Naive thymus-derived CD4-positive, alpha-beta T cell (primary cell): ENCODE measurements at regions not wholly inside any gene's neighbourhood (a gene's known extent, or its start where the extent isn't known, plus 50 kb on each side); places are given as distances from the start of the nearest gene placed in this dataset.

Experiments
- ATAC-seq: fragments of 150-1000 bp; cut with Tn5 transposase; 2 replicates; pipeline ENCODE4 v1.10.0; 2021; ENCODE audit warnings: mild to moderate bottlenecking, moderate library complexity
- CTCF ChIA-PET: fragments of 350-600 bp; sonication (Branson Sonifier 250); formaldehyde crosslinking; loops from one replicate; lab custom pipeline; 2021; ENCODE audit warnings: antibody characterized with exemption; lab: Charles Lee
- POLR2A ChIA-PET: fragments of 350-600 bp; sonication (Branson Sonifier 250); formaldehyde crosslinking; loops from one replicate; lab custom pipeline; 2021; ENCODE audit warnings: antibody characterized with exemption, inconsistent platforms; lab: Charles Lee
- DNase-seq, 9 donors: peaks; one replicate each; pipeline versions ENCODE4 v3.0.0 to v3.0.0-alpha.2; 2020 to 2022; ENCODE audit warnings: mixed read lengths in 1 of 9
- H3K27ac ChIP-seq: one replicate; pipeline ENCODE4 v1.7.0; 2013; ENCODE audit warnings: mild to moderate bottlenecking, low read depth, low read length, moderate library complexity
- H3K27me3 ChIP-seq, 2 donors: one replicate each; pipeline ENCODE4 v1.7.0; 2013; ENCODE audit warnings: low read length in 2 of 2, mild to moderate bottlenecking in 2 of 2, moderate library complexity in 2 of 2; ENCODE audit not compliant: control insufficient read depth in 2 of 2, insufficient read depth in 2 of 2
- H3K36me3 ChIP-seq, 3 experiments: 1 replicate in 2 of 3; 2 replicates in 1 of 3; pipeline ENCODE4 v1.7.0; 2013; ENCODE audit warnings: low read length in 3 of 3, mild to moderate bottlenecking in 3 of 3, moderate library complexity in 1 of 3; ENCODE audit not compliant: insufficient read depth in 3 of 3, control insufficient read depth in 2 of 3
- H3K4me1 ChIP-seq, 2 donors: one replicate each; pipeline ENCODE4 v1.7.0; 2013; ENCODE audit warnings: low read length in 2 of 2, mild to moderate bottlenecking in 2 of 2, moderate library complexity in 1 of 2; ENCODE audit not compliant: control insufficient read depth in 2 of 2, insufficient read depth in 2 of 2
- H3K4me3 ChIP-seq: 2 replicates; pipeline ENCODE4 v1.7.0; 2013; ENCODE audit warnings: mild to moderate bottlenecking, low read length
- H3K9me3 ChIP-seq, 3 experiments: 1 replicate in 2 of 3; 2 replicates in 1 of 3; pipeline ENCODE4 v1.7.0; 2013; ENCODE audit warnings: low read length in 3 of 3; ENCODE audit not compliant: control insufficient read depth in 2 of 3
- H3K27ac Mint-ChIP-seq, 9 donors: one replicate each; pipeline ENCODE4 v1.8.0; 2020 to 2022; ENCODE audit warnings: mixed read lengths in 9 of 9, mild to moderate bottlenecking in 8 of 9, moderate library complexity in 5 of 9, inconsistent platforms in 2 of 9
- H3K27me3 Mint-ChIP-seq, 5 donors: one replicate each; pipeline ENCODE4 v1.8.0; 2021 to 2022; ENCODE audit warnings: mixed read lengths in 5 of 5, mild to moderate bottlenecking in 1 of 5
- H3K36me3 Mint-ChIP-seq, 5 donors: one replicate each; pipeline ENCODE4 v1.8.0; 2020 to 2022; ENCODE audit warnings: mixed read lengths in 5 of 5, mild to moderate bottlenecking in 3 of 5, inconsistent platforms in 1 of 5
- H3K4me1 Mint-ChIP-seq, 7 donors: one replicate each; pipeline ENCODE4 v1.8.0; 2020 to 2022; ENCODE audit warnings: mixed read lengths in 7 of 7, mild to moderate bottlenecking in 3 of 7, inconsistent platforms in 1 of 7
- H3K4me3 Mint-ChIP-seq, 10 donors: one replicate each; pipeline ENCODE4 v1.8.0; 2020 to 2022; ENCODE audit warnings: mild to moderate bottlenecking in 10 of 10, mixed read lengths in 10 of 10, moderate library complexity in 6 of 10, inconsistent platforms in 2 of 10
- H3K9me3 Mint-ChIP-seq, 11 donors: one replicate each; pipeline ENCODE4 v1.8.0; 2020 to 2022; ENCODE audit warnings: mixed read lengths in 11 of 11, mild to moderate bottlenecking in 4 of 11, inconsistent platforms in 1 of 11, moderate library complexity in 1 of 11
- intact Hi-C, 2 donors: fragments of 100-400 bp; cut with micrococcal nuclease; formaldehyde crosslinking; loops; one replicate each; pipeline ENCODE4 v1.15.1; 2023

DNA sequence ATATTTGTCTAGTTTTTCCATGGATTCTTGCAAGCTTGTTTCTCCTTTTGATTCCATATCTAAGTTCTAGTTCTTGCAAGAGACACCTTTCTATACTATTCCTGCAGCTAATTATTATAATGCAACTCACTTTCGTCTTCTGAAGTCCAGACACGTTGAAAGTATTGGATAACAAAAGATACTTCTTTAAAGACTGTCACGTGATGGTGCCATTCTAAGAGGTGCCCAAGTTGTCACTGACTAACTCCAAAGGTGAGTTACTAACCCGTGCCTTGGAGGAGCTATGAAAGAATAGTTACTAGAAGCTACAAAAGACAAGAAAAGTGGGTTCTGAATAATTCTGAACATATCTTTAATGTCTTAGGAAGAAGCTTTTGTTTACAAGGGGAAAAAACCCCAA lies 322.6 kb downstream of the HDGFL1 start:
- Mint-ChIP-seq H3K36me3 (no peaks in the 10 kb centered on the region), H3K27me3 (no peaks in the 10 kb centered on the region), H3K4me3 (no peak overlapping the region), H3K4me1 (no peaks in the 10 kb centered on the region), H3K27ac (no peak overlapping the region), H3K9me3 (peaks cover 0 to 4% (median 0%) of the 10 kb centered on the region in 11 donors)
- H3K27me3 ChIP-seq = no peaks in the 10 kb centered on the region
- DNase-seq (no peak), ATAC-seq (no peak)
- CTCF ChIA-PET = no interaction called here
- H3K36me3 ChIP-seq = no peaks in the 10 kb centered on the region
- intact Hi-C loops = no loop called here
- no peaks in the 10 kb centered on the region for H3K4me1 ChIP-seq
- no peak overlapping the region for H3K27ac ChIP-seq
- no peaks in the 10 kb centered on the region for H3K9me3 ChIP-seq
- H3K4me3 ChIP-seq = no peak overlapping the region
- POLR2A ChIA-PET = interaction anchor here (0.6 kb wide), 1 partner anchor 23 kb away, joined by 3 read pairs; no protein-coding TSS in a partner anchor

GRCh38 chr6:22892452-22892851 lies 323.1 kb downstream of the HDGFL1 start:
- no peaks in the 10 kb centered on the region for H3K36me3 ChIP-seq
- no peaks in the 10 kb centered on the region for H3K27me3 ChIP-seq
- intact Hi-C loops = no loop called here
- Mint-ChIP-seq H3K27ac (no peak overlapping the region), H3K36me3 (no peaks in the 10 kb centered on the region), H3K9me3 (peaks cover 0 to 4% (median 0%) of the 10 kb centered on the region in 11 donors), H3K4me1 (no peaks in the 10 kb centered on the region), H3K4me3 (no peak overlapping the region), H3K27me3 (no peaks in the 10 kb centered on the region)
- no peak for DNase-seq
- POLR2A ChIA-PET = no interaction called here
- ATAC-seq = no peak
- H3K4me3 ChIP-seq = no peak overlapping the region
- H3K27ac ChIP-seq = no peak overlapping the region
- CTCF ChIA-PET = no interaction called here
- H3K4me1 ChIP-seq = no peaks in the 10 kb centered on the region
- no peaks in the 10 kb centered on the region for H3K9me3 ChIP-seq

DNA sequence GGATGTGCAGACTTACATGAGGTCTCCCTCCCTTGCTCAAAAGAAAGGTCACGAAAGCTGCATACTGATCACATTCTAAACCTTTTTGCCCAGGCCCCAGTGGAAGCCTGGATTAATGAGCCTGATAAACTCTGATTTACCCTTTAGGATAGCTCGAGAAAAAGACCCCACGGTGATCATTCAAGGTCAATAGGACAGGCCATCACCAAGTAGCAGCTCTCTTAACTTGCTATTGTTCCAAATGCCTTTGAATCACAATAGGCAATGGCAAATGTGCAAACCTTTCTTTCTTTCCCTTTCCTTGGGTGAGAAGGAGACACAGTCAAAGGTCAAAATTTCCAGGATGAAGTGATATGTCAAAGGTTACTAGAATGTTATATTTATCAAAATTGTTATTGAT lies 327.3 kb downstream of the HDGFL1 start:
- H3K4me3 ChIP-seq = no peak overlapping the region
- intact Hi-C loops = no loop called here
- no peaks in the 10 kb centered on the region for H3K27me3 ChIP-seq
- H3K27ac Mint-ChIP-seq = no peak overlapping the region
- ChIA-PET CTCF (no interaction called here), POLR2A (no interaction called here)
- no peak overlapping the region for H3K4me3 Mint-ChIP-seq
- H3K9me3 Mint-ChIP-seq = peaks cover 0 to 4% (median 0%) of the 10 kb centered on the region in 11 donors
- DNase-seq = no peak
- no peaks in the 10 kb centered on the region for H3K27me3 Mint-ChIP-seq
- H3K36me3 ChIP-seq = no peaks in the 10 kb centered on the region
- no peaks in the 10 kb centered on the region for H3K4me1 ChIP-seq
- H3K9me3 ChIP-seq = no peaks in the 10 kb centered on the region
- H3K36me3 Mint-ChIP-seq = no peaks in the 10 kb centered on the region
- no peaks in the 10 kb centered on the region for H3K4me1 Mint-ChIP-seq
- no peak overlapping the region for H3K27ac ChIP-seq
- ATAC-seq = no peak

GRCh38 chr6:22899426-22899825 lies 330.1 kb downstream of the HDGFL1 start:
- ChIA-PET CTCF (no interaction called here), POLR2A (no interaction called here)
- intact Hi-C loops = no loop called here
- Histone ChIP-seq H3K27me3 (no peaks in the 10 kb centered on the region), H3K4me1 (no peaks in the 10 kb centered on the region), H3K36me3 (no peaks in the 10 kb centered on the region), H3K4me3 (no peak overlapping the region), H3K9me3 (no peaks in the 10 kb centered on the region), H3K27ac (no peak overlapping the region)
- Mint-ChIP-seq H3K36me3 (no peaks in the 10 kb centered on the region), H3K27me3 (no peaks in the 10 kb centered on the region), H3K27ac (no peak overlapping the region), H3K4me1 (no peaks in the 10 kb centered on the region), H3K9me3 (peaks cover 0 to 3% (median 0%) of the 10 kb centered on the region in 11 donors), H3K4me3 (no peak overlapping the region)
- ATAC-seq = no peak
- DNase-seq = no peak

GRCh38 chr6:22903826-22904225 lies 334.5 kb downstream of the HDGFL1 start:
- no peak overlapping the region for H3K27ac Mint-ChIP-seq
- no peak for DNase-seq
- no peaks in the 10 kb centered on the region for H3K4me1 Mint-ChIP-seq
- ChIA-PET CTCF (no interaction called here), POLR2A (no interaction called here)
- H3K9me3 Mint-ChIP-seq = peaks cover 0 to 12% (median 2%) of the 10 kb centered on the region in 11 donors
- no peak overlapping the region for H3K4me3 Mint-ChIP-seq
- Histone ChIP-seq H3K27me3 (no peaks in the 10 kb centered on the region), H3K36me3 (no peaks in the 10 kb centered on the region), H3K4me1 (no peaks in the 10 kb centered on the region), H3K27ac (no peak overlapping the region), H3K4me3 (no peak overlapping the region), H3K9me3 (no peaks in the 10 kb centered on the region)
- no peaks in the 10 kb centered on the region for H3K36me3 Mint-ChIP-seq
- no peaks in the 10 kb centered on the region for H3K27me3 Mint-ChIP-seq
- no peak for ATAC-seq
- intact Hi-C loops = no loop called here

DNA sequence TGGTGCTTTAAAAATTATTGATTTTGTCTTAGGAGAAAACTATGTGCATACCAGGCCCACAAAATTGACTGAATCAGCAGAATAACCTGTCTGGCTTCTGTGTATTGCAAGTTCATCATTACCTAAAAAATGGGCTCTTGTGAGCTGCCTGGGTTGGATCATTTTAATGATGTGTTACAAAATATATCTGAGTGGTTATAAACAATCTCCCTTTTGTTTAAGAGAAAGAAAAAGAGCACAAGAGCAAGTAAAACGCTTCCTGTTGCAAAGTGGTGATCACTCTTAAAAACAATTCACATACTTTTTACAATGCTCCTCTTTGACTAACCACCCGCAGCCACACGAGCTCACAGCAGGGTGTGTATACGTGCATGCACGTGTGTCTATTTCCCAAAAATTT lies 335.1 kb downstream of the HDGFL1 start:
- Histone ChIP-seq H3K27ac (no peak overlapping the region), H3K27me3 (no peaks in the 10 kb centered on the region), H3K36me3 (no peaks in the 10 kb centered on the region), H3K4me1 (no peaks in the 10 kb centered on the region), H3K4me3 (no peak overlapping the region), H3K9me3 (no peaks in the 10 kb centered on the region)
- Mint-ChIP-seq H3K4me3 (no peak overlapping the region), H3K27me3 (no peaks in the 10 kb centered on the region), H3K36me3 (no peaks in the 10 kb centered on the region), H3K27ac (no peak overlapping the region), H3K9me3 (peaks cover 0 to 12% (median 2%) of the 10 kb centered on the region in 11 donors), H3K4me1 (no peaks in the 10 kb centered on the region)
- POLR2A ChIA-PET = no interaction called here
- CTCF ChIA-PET = no interaction called here
- ATAC-seq (no peak), DNase-seq (no peak)
- intact Hi-C loops = no loop called here

DNA sequence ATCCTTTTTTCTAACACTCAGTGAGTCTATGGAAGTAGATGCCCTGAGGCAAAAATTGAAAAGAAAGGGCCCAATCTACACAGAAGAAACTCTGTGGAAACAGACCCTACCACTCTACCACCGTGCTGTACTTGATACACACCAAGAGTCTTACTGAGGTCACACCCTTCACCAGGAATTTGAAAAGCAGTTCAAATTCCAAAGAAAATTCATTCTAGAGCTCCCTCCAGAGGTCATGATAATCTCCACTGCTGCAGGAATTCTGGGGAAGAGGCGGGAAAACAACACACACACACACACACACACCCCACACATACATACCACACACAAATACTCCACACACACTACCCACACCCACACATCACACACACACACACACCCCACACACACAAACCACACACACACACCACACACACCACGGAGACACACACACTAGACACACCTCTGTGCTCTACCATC lies 336.8 kb downstream of the HDGFL1 start:
- CTCF ChIA-PET = interaction anchor here (0.9 kb wide), 1 partner anchor 12 kb away, joined by 3 read pairs; no protein-coding TSS in a partner anchor
- Histone ChIP-seq H3K27me3 (no peaks in the 10 kb centered on the region), H3K36me3 (no peaks in the 10 kb centered on the region), H3K4me1 (no peaks in the 10 kb centered on the region), H3K9me3 (no peaks in the 10 kb centered on the region), H3K27ac (no peak overlapping the region), H3K4me3 (no peak overlapping the region)
- Mint-ChIP-seq H3K27ac (no peak overlapping the region), H3K36me3 (no peaks in the 10 kb centered on the region), H3K27me3 (no peaks in the 10 kb centered on the region), H3K9me3 (peaks cover 0 to 12% (median 2%) of the 10 kb centered on the region in 11 donors), H3K4me1 (no peaks in the 10 kb centered on the region), H3K4me3 (no peak overlapping the region)
- ATAC-seq (no peak), DNase-seq (no peak)
- POLR2A ChIA-PET = no interaction called here
- intact Hi-C loops = no loop called here
